ENCODE measurements at regions not wholly inside any gene's neighbourhood (a gene's known extent, or its start where the extent isn't known, plus 50 kb on each side); places are given as distances from the start of the nearest gene placed in this dataset.

GRCh38 chr6:1463751-1464426 is 74.5 kb downstream of the FOXF2 start:
- TF ChIP-seq POLR2A (IDR thresholded peaks at IDR 0.05; ENCODE audit: extremely low read depth, insufficient read length): no peak
- TF ChIP-seq, protein P1, sequence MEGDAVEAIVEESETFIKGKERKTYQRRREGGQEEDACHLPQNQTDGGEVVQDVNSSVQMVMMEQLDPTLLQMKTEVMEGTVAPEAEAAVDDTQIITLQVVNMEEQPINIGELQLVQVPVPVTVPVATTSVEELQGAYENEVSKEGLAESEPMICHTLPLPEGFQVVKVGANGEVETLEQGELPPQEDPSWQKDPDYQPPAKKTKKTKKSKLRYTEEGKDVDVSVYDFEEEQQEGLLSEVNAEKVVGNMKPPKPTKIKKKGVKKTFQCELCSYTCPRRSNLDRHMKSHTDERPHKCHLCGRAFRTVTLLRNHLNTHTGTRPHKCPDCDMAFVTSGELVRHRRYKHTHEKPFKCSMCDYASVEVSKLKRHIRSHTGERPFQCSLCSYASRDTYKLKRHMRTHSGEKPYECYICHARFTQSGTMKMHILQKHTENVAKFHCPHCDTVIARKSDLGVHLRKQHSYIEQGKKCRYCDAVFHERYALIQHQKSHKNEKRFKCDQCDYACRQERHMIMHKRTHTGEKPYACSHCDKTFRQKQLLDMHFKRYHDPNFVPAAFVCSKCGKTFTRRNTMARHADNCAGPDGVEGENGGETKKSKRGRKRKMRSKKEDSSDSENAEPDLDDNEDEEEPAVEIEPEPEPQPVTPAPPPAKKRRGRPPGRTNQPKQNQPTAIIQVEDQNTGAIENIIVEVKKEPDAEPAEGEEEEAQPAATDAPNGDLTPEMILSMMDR (IDR thresholded peaks at IDR 0.05; ENCODE audit: low read depth, low read length): no peak
- TF ChIP-seq MYC (IDR thresholded peaks at IDR 0.05; ENCODE audit: low read depth, low read length): no peak
- TF ChIP-seq, protein P2, sequence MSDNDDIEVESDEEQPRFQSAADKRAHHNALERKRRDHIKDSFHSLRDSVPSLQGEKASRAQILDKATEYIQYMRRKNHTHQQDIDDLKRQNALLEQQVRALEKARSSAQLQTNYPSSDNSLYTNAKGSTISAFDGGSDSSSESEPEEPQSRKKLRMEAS (IDR thresholded peaks at IDR 0.05; ENCODE audit: low read depth, low read length): no peak

Data from NB4 (cell line).